ENCODE measurements at regions not wholly inside any gene's neighbourhood (a gene's known extent, or its start where the extent isn't known, plus 50 kb on each side); places are given as distances from the start of the nearest gene placed in this dataset.

DNA sequence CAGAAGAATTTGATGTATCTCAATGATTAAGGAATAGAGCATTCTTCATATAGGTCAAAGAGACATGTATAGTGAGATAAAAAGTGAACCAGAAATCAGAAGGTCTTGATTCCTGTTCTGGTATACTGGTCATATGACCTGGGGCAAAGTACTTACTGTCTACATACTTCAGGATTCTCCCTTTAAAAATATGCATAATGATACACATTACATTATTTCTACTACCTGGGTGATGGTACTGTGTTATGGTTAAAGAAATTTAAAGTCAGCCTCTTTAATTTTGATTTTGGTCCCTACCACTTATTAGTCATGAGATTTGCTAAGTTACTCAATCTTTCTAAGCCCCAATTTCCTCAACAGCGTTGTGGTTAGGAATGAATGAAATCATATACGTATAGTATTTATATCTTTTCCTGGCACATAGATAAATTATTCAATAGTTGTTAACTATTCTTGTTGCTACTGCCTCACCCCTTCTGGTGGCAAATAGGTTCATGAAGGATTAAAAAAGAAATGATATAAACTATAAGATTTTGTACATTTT, 984.1 kb downstream of the TLE4 start:
- TF ChIP-seq CTCF (IDR thresholded peaks at IDR 0.05; ENCODE audit: low read depth, low read length, poor library complexity, severe bottlenecking) (no peak), EZH2phosphoT487 (IDR thresholded peaks at IDR 0.05; ENCODE audit: borderline replicate concordance, low read length) (no peak)
- Histone ChIP-seq H3K9me2 (replicated peaks; ENCODE audit: control insufficient read depth, low read length) (no peaks in the 10 kb centered on the region), H3K9me3 (ENCODE audit: control insufficient read depth, insufficient read depth, low read length) (no peaks in the 10 kb centered on the region), H3K4me1 (ENCODE audit: control insufficient read depth, low read length) (no peaks in the 10 kb centered on the region), H3K27me3 (ENCODE audit: control insufficient read depth, low read length) (no peaks in the 10 kb centered on the region), H4K20me1 (ENCODE audit: control insufficient read depth, insufficient read depth, low read depth, low read length) (no peaks in the 10 kb centered on the region), H3K36me3 (ENCODE audit: control insufficient read depth, low read length) (no peaks in the 10 kb centered on the region), H3K79me2 (ENCODE audit: control insufficient read depth, low read length) (no peaks in the 10 kb centered on the region), H3K27ac (ENCODE audit: low read depth, low read length) (no peak overlapping the region), H3K4me3 (ENCODE audit: low read length) (no peak overlapping the region), H3K4me2 (ENCODE audit: low read length) (no peak overlapping the region), H3F3A (ENCODE audit: control insufficient read depth, insufficient read depth) (no peaks in the 10 kb centered on the region)

GRCh38 chr9:80554856-80555255, 983.1 kb downstream of the TLE4 start:
- Histone ChIP-seq H3K27me3 (ENCODE audit: control insufficient read depth, low read length) (no peaks in the 10 kb centered on the region), H3K79me2 (ENCODE audit: control insufficient read depth, low read length) (no peaks in the 10 kb centered on the region), H3K36me3 (ENCODE audit: control insufficient read depth, low read length) (no peaks in the 10 kb centered on the region), H3K27ac (ENCODE audit: low read depth, low read length) (no peak overlapping the region), H3K9me3 (ENCODE audit: control insufficient read depth, insufficient read depth, low read length) (no peaks in the 10 kb centered on the region), H3F3A (ENCODE audit: control insufficient read depth, insufficient read depth) (no peaks in the 10 kb centered on the region), H3K4me1 (ENCODE audit: control insufficient read depth, low read length) (no peaks in the 10 kb centered on the region), H3K4me2 (ENCODE audit: low read length) (no peak overlapping the region), H4K20me1 (ENCODE audit: control insufficient read depth, insufficient read depth, low read depth, low read length) (no peaks in the 10 kb centered on the region), H3K4me3 (ENCODE audit: low read length) (no peak overlapping the region), H3K9me2 (replicated peaks; ENCODE audit: control insufficient read depth, low read length) (no peaks in the 10 kb centered on the region)
- no peak for TF ChIP-seq CTCF (IDR thresholded peaks at IDR 0.05; ENCODE audit: low read depth, low read length, poor library complexity, severe bottlenecking)
- no peak for TF ChIP-seq EZH2phosphoT487 (IDR thresholded peaks at IDR 0.05; ENCODE audit: borderline replicate concordance, low read length)

- H3K9me2 ChIP-seq (replicated peaks; ENCODE audit: control insufficient read depth, low read length), result no peaks in the 10 kb centered on the region
- no peak overlapping the region for H3K4me2 ChIP-seq (ENCODE audit: low read length)
- no peaks in the 10 kb centered on the region for H3K79me2 ChIP-seq (ENCODE audit: control insufficient read depth, low read length)
- no peak overlapping the region for H3K27ac ChIP-seq (ENCODE audit: low read depth, low read length)
- H3K4me3 ChIP-seq (ENCODE audit: low read length), result no peak overlapping the region
- H3K9me3 ChIP-seq (ENCODE audit: control insufficient read depth, insufficient read depth, low read length), result no peaks in the 10 kb centered on the region
- TF ChIP-seq CTCF (IDR thresholded peaks at IDR 0.05; ENCODE audit: low read depth, low read length, poor library complexity, severe bottlenecking) (no peak), EZH2phosphoT487 (IDR thresholded peaks at IDR 0.05; ENCODE audit: borderline replicate concordance, low read length) (no peak)
- H4K20me1 ChIP-seq (ENCODE audit: control insufficient read depth, insufficient read depth, low read depth, low read length), result no peaks in the 10 kb centered on the region
- no peaks in the 10 kb centered on the region for H3F3A ChIP-seq (ENCODE audit: control insufficient read depth, insufficient read depth)
- H3K27me3 ChIP-seq (ENCODE audit: control insufficient read depth, low read length), result no peaks in the 10 kb centered on the region
- no peaks in the 10 kb centered on the region for H3K36me3 ChIP-seq (ENCODE audit: control insufficient read depth, low read length)
- no peaks in the 10 kb centered on the region for H3K4me1 ChIP-seq (ENCODE audit: control insufficient read depth, low read length)
These were observed 982.5 kb downstream of the TLE4 start for GRCh38 chr9:80554301-80554700.
